Ramos (cell line): ENCODE measurements at regions not wholly inside any gene's neighbourhood (a gene's known extent, or its start where the extent isn't known, plus 50 kb on each side); places are given as distances from the start of the nearest gene placed in this dataset.

ENCODE experiments used
- in situ Hi-C: fragments of 300-500 bp; cut with MboI; formaldehyde crosslinking; loops from one replicate; pipeline ENCODE4 v1.14.3; 2022; ENCODE audit warnings: low sequenced_read_pairs; ENCODE audit not compliant: unreplicated experiment

GRCh38 chr2:8028436-8028835, 653.4 kb upstream of the ID2 start:
- in situ Hi-C loops: no loop called here

- in situ Hi-C loops: no loop called here
Measured at GRCh38 chr2:8028981-8029380, 652.9 kb upstream of the ID2 start.

GRCh38 chr2:8030573-8031303, 651.1 kb upstream of the ID2 start:
- in situ Hi-C loops: no loop called here

- in situ Hi-C loops: no loop called here
Measured at GRCh38 chr2:8031370-8031769, 650.5 kb upstream of the ID2 start.

- in situ Hi-C loops: no loop called here
Measured at GRCh38 chr2:8033546-8034096, 648.2 kb upstream of the ID2 start.

- in situ Hi-C loops: no loop called here
Measured at GRCh38 chr2:8036366-8036765, 645.5 kb upstream of the ID2 start.

GRCh38 chr2:8039732-8040131, 642.1 kb upstream of the ID2 start:
- in situ Hi-C loops: no loop called here

GRCh38 chr2:8043295-8043694, 638.6 kb upstream of the ID2 start:
- in situ Hi-C loops: no loop called here

GRCh38 chr2:8044046-8044594, 637.7 kb upstream of the ID2 start:
- in situ Hi-C loops: no loop called here

- in situ Hi-C loops: no loop called here
Measured at GRCh38 chr2:8045081-8045614, 636.7 kb upstream of the ID2 start.

- in situ Hi-C loops: no loop called here
Measured at GRCh38 chr2:8046849-8047248, 635.0 kb upstream of the ID2 start.

GRCh38 chr2:8049176-8049575, 632.7 kb upstream of the ID2 start:
- in situ Hi-C loops: no loop called here

GRCh38 chr2:8049851-8050571, 631.8 kb upstream of the ID2 start:
- in situ Hi-C loops: no loop called here

GRCh38 chr2:8053216-8053615, 628.6 kb upstream of the ID2 start:
- in situ Hi-C loops: no loop called here

- in situ Hi-C loops: no loop called here
Measured at GRCh38 chr2:8054070-8054469, 627.8 kb upstream of the ID2 start.

GRCh38 chr2:8058652-8059051, 623.2 kb upstream of the ID2 start:
- in situ Hi-C loops: no loop called here

GRCh38 chr2:8059255-8059654, 622.6 kb upstream of the ID2 start:
- in situ Hi-C loops: no loop called here

GRCh38 chr2:8059794-8060193, 622.1 kb upstream of the ID2 start:
- in situ Hi-C loops: no loop called here

GRCh38 chr2:8061219-8061618, 620.6 kb upstream of the ID2 start:
- in situ Hi-C loops: no loop called here

GRCh38 chr2:8064603-8065002, 617.3 kb upstream of the ID2 start:
- in situ Hi-C loops: no loop called here

- in situ Hi-C loops: no loop called here
Measured at GRCh38 chr2:8065191-8065590, 616.7 kb upstream of the ID2 start.
